ENCODE measurements at regions not wholly inside any gene's neighbourhood (a gene's known extent, or its start where the extent isn't known, plus 50 kb on each side); places are given as distances from the start of the nearest gene placed in this dataset.

DNA sequence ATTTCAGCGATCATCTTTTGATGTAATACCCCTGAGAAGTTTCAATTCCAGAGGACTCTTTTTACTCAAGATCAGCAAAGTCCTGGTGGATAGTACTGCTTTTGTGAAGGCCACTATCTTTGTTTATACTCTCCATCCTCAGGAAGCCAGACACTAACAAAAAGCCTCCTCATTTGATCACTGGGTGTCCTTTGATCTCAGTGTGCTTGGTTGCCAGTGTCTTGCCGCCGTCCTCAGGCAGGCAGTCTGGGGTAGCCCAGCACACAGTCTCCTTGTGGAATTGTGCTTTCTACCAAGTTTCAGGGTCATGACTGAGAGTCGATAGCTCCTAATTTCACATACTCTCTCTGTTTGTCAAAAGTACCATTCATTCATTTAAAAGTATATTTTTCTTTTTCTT, 762.2 kb downstream of the EFNB2 start:
- no peak for TF ChIP-seq POLR2A (IDR thresholded peaks at IDR 0.05)

DNA sequence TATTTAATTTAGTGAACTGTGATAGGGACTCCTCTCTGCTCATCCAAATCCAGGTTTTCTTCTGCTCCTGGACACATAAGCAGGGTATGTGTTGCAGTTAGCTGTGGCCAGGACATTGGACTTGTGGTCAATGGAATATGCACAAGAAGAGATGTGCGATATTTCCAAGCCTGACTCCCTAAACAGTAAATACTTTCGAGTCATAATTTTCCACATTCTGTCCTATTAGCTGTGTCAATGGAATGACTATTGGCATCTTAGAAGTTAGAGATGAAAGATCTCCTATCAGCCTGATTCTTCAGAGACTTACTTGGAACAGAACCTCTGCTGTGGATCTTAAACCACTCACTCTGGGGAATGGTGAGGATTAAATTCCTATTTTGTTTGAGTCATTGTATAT, 771.0 kb downstream of the EFNB2 start:
- H3K27ac ChIP-seq, result no peak overlapping the region
- H3K27me3 ChIP-seq, result no peaks in the 10 kb centered on the region
- no peaks in the 10 kb centered on the region for H3K36me3 ChIP-seq
- WGBS, 2 donors, result 89 to 92% methylated on average over 2 of the region's 2 CpGs
- TF ChIP-seq, protein P1, sequence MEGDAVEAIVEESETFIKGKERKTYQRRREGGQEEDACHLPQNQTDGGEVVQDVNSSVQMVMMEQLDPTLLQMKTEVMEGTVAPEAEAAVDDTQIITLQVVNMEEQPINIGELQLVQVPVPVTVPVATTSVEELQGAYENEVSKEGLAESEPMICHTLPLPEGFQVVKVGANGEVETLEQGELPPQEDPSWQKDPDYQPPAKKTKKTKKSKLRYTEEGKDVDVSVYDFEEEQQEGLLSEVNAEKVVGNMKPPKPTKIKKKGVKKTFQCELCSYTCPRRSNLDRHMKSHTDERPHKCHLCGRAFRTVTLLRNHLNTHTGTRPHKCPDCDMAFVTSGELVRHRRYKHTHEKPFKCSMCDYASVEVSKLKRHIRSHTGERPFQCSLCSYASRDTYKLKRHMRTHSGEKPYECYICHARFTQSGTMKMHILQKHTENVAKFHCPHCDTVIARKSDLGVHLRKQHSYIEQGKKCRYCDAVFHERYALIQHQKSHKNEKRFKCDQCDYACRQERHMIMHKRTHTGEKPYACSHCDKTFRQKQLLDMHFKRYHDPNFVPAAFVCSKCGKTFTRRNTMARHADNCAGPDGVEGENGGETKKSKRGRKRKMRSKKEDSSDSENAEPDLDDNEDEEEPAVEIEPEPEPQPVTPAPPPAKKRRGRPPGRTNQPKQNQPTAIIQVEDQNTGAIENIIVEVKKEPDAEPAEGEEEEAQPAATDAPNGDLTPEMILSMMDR (IDR thresholded peaks at IDR 0.05), result no peak
- no peak for TF ChIP-seq POLR2A (IDR thresholded peaks at IDR 0.05)
- no peaks in the 10 kb centered on the region for H3K4me1 ChIP-seq
- no peak overlapping the region for H3K4me3 ChIP-seq (replicated peaks in 1 of 3)
- no peaks in the 10 kb centered on the region for H3K9me3 ChIP-seq
- DNase-seq, result no peak
- intact Hi-C loops (cut with DNase I), result no loop called here

More for the DNA sequence above, 762.2 kb downstream of the EFNB2 start:
- WGBS, 2 donors, result 63 to 79% methylated on average over 4 of the region's 4 CpGs
- Histone ChIP-seq H3K36me3 (no peaks in the 10 kb centered on the region), H3K27ac (no peak overlapping the region), H3K9me3 (no peaks in the 10 kb centered on the region), H3K4me3 (replicated peaks in 1 of 3) (no peak overlapping the region), H3K4me1 (no peaks in the 10 kb centered on the region), H3K27me3 (no peaks in the 10 kb centered on the region)
- DNase-seq, result no peak
- intact Hi-C loops (cut with DNase I), result no loop called here

DNA sequence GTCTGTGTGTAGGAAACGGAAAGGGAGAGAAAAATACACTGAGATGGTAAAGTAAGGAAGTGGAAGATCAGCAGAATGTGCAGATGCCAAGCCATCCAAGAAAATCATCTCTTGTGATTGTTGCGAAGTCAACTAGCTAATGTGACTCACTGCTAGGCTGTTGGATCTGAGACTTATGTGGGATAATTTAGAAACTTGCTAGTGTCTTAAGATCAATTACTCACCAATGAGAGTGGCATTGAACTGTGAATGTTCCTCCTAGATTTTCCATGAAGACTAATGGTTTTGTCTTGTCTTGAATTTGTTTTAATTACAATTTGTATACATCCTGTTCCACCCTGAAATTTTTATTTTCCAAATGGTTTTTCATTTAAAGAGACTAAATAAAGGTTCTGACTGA, 771.6 kb downstream of the EFNB2 start:
- no peaks in the 10 kb centered on the region for H3K36me3 ChIP-seq
- WGBS, 2 donors, result 86 to 94% methylated on average over 2 of the region's 2 CpGs
- TF ChIP-seq, protein P1 (IDR thresholded peaks at IDR 0.05), result no peak
- TF ChIP-seq POLR2A (IDR thresholded peaks at IDR 0.05), result no peak
- no peaks in the 10 kb centered on the region for H3K27me3 ChIP-seq
- H3K27ac ChIP-seq, result no peak overlapping the region
- H3K9me3 ChIP-seq, result no peaks in the 10 kb centered on the region
- H3K4me3 ChIP-seq (replicated peaks in 1 of 3), result no peak overlapping the region
- H3K4me1 ChIP-seq, result no peaks in the 10 kb centered on the region
- intact Hi-C loops (cut with DNase I), result no loop called here
- no peak for DNase-seq

DNA sequence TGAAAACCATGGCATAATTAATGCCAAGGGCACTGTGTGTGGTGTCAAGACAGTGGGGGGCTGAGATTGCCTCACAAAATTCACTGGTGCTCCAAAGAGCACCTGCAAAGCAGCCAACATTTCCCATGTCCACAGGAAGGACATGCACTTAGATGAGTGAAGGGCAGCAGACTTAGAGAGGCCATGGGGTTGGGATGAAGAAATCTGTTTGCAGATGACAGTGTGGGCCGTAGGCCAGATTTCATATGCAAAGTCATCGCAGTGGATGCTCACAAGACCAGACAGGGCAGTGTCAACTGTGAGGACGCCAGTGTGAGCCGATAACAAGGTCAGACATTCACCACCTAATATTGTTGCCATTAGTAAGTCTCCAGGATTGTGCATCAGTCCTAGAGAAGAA, 773.4 kb downstream of the EFNB2 start:
- no peak for DNase-seq
- Histone ChIP-seq H3K4me1 (no peaks in the 10 kb centered on the region), H3K4me3 (replicated peaks in 1 of 3) (no peak overlapping the region), H3K27me3 (no peaks in the 10 kb centered on the region), H3K9me3 (no peaks in the 10 kb centered on the region), H3K36me3 (no peaks in the 10 kb centered on the region), H3K27ac (no peak overlapping the region)
- intact Hi-C loops (cut with DNase I), result no loop called here
- no peak for TF ChIP-seq POLR2A (IDR thresholded peaks at IDR 0.05)
- TF ChIP-seq, protein P1 (IDR thresholded peaks at IDR 0.05), result no peak
- WGBS, 2 donors, result 96 to 98% methylated on average over 4 of the region's 4 CpGs

DNA sequence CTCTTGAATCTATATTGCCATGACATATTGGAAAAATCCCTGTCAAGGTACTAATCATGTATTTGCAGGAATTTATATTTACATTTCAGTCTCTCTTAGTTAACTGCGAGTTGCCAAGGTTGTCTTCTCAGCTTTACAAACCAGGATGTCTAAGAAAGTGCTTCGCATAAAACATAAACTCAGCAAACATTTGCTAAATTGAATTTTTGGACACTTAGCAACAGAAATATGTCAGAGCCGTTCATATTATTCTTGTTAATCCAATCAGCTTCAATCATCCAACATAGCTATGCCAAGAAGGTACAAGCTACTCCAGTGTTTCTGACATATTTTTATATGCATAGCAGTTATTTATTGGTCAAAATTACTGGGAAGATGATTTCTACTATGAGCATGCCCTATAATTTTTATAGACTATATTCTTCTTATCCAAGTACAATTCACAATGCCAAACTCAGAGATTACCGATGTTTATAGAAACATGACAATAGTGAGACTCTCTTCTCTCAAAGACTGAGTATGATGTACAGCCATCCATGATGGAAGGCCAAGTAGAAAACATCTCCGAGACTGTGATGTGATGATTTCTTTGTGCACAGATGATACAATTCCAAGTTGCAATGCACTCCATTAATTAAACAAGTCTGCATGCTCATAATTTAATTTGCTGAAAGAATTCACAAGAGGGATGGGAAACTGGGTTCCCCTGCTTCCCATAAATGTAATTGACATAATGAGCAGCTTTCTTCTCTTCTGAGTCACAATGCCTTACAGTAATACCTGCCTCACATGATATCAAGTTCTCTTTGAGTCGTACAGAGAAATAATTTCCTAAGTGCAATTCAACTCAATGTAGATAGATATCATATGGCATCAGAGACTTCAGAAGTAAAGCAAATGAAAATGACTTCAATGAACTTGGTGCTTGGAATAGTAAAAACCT, 776.3 kb downstream of the EFNB2 start:
- TF ChIP-seq, protein P1 (IDR thresholded peaks at IDR 0.05), result no peak
- no peak for TF ChIP-seq POLR2A (IDR thresholded peaks at IDR 0.05)
- 93 to 95% methylated on average over 6 of the region's 6 CpGs for WGBS, 2 donors

More for the DNA sequence above, 776.3 kb downstream of the EFNB2 start:
- no peaks in the 10 kb centered on the region for H3K27me3 ChIP-seq
- no peaks in the 10 kb centered on the region for H3K36me3 ChIP-seq
- H3K4me1 ChIP-seq, result no peaks in the 10 kb centered on the region
- H3K27ac ChIP-seq, result no peak overlapping the region
- intact Hi-C loops (cut with DNase I), result no loop called here
- H3K4me3 ChIP-seq (replicated peaks in 1 of 3), result no peak overlapping the region
- H3K9me3 ChIP-seq, result no peaks in the 10 kb centered on the region
- no peak for DNase-seq

Data from thyroid gland (tissue), 4 donors.